Brain microvascular endothelial cell (primary cell): ENCODE measurements at regions not wholly inside any gene's neighbourhood (a gene's known extent, or its start where the extent isn't known, plus 50 kb on each side); places are given as distances from the start of the nearest gene placed in this dataset.

Experiments
- DNase-seq: peaks from one replicate; pipeline ENCODE4 v3.0.0-alpha.2; 2020
- H3K27ac ChIP-seq: fragments of 250-450 bp; sonication (Bioruptor Pico); 2 replicates; pipeline ENCODE4 v1.5.1; 2020; ENCODE audit warnings: mild to moderate bottlenecking, moderate library complexity
- H3K27me3 ChIP-seq: fragments of 250-450 bp; sonication (Bioruptor Pico); replicated peaks from 2 replicates; pipeline ENCODE4 v1.5.1; 2020; ENCODE audit warnings: mild to moderate bottlenecking
- H3K36me3 ChIP-seq: fragments of 250-450 bp; sonication (Bioruptor Pico); replicated peaks from 2 replicates; pipeline ENCODE4 v1.5.1; 2020; ENCODE audit warnings: mild to moderate bottlenecking
- H3K4me3 ChIP-seq: 2 replicates; pipeline ENCODE4 v1.5.1; 2011; ENCODE audit warnings: low read depth, mild to moderate bottlenecking, control low read depth, low read length, moderate library complexity
- in situ Hi-C: cut with HindIII; loops from 2 replicates; pipeline ENCODE4 v1.10.0; 2017; ENCODE audit warnings: low sequenced_read_pairs, low pct_ligation_motif_present
- TF ChIP-seq, protein P1 (sequence below): IDR thresholded peaks from 2 replicates; pipeline ENCODE4 v1.5.1; 2011; ENCODE audit warnings: low read depth, mild to moderate bottlenecking, moderate library complexity, low read length, control low read depth, inconsistent platforms; ENCODE audit errors: missing control alignments

DNA sequence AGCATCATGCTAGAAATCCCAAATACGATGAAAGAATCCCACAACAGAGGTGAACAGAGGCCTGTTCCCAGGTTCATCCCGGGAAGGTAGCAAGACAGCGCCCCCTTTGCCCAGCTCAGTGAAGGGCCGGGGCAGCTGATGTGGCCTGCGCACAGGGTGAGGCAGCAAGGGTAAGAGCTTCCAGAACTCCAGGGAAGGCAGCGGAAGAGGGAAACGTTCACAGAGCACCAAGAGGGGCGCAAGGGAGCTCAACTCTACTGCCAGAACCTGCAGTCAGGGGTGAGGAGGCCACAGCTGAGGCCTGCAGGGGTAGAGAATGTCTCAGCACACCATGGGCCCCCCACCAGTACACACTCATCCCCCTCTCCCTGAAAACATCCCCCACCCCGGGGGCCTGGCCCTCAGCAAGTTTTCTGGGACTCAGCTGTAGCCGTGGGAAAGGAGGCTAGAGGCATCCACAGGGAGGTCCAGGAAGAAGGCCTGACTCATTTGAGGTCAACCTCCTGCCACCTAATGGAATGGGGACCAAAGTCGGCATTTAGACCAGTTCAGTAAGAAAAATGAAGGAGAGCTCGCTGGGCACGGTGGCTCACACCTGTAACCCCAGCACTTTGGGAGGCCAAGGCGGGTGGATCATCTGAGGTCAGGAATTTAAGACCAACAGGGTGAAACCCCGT lies 95.6 kb upstream of the ASAP2 start:
- peak; percentile 33 for DNase-seq
- H3K36me3 ChIP-seq: no peaks in the 10 kb centered on the region
- H3K4me3 ChIP-seq: no peak overlapping the region
- peak overlapping the region; percentile 88 for H3K27ac ChIP-seq
- TF ChIP-seq, protein P1, sequence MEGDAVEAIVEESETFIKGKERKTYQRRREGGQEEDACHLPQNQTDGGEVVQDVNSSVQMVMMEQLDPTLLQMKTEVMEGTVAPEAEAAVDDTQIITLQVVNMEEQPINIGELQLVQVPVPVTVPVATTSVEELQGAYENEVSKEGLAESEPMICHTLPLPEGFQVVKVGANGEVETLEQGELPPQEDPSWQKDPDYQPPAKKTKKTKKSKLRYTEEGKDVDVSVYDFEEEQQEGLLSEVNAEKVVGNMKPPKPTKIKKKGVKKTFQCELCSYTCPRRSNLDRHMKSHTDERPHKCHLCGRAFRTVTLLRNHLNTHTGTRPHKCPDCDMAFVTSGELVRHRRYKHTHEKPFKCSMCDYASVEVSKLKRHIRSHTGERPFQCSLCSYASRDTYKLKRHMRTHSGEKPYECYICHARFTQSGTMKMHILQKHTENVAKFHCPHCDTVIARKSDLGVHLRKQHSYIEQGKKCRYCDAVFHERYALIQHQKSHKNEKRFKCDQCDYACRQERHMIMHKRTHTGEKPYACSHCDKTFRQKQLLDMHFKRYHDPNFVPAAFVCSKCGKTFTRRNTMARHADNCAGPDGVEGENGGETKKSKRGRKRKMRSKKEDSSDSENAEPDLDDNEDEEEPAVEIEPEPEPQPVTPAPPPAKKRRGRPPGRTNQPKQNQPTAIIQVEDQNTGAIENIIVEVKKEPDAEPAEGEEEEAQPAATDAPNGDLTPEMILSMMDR: peak; percentile 62
- H3K27me3 ChIP-seq: no peaks in the 10 kb centered on the region
- in situ Hi-C loops: loop anchor here (25.0 kb wide), 1 partner anchor 224 kb away; no protein-coding TSS in a partner anchor

GRCh38 chr2:9110346-9110884 lies 96.2 kb upstream of the ASAP2 start:
- TF ChIP-seq, protein P1: no peak
- Histone ChIP-seq H3K36me3 (no peaks in the 10 kb centered on the region), H3K4me3 (no peak overlapping the region), H3K27ac (peak overlapping the region; percentile 88), H3K27me3 (no peaks in the 10 kb centered on the region)
- no peak for DNase-seq
- in situ Hi-C loops: loop anchor here (25.0 kb wide), 1 partner anchor 223 kb away; no protein-coding TSS in a partner anchor

DNA sequence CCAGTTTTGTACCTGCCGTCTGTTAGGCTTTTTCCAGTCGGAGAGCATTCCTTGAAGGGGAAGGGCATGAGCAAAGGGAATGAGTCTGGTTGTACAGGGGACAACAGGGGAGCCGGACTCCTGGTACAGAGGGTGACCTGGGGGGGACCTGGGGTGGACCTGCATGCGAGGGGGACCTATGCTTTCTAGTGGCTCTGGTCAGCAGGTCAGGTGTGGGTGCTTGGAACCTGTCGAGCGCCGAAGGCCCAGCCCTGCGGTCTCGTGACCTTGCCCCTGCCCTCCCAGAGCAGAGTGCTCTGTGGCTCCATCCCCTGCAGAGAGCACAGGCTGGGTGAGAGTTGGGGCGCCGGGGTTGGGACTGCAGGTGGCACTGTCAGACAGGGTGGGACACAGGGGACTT lies 96.7 kb upstream of the ASAP2 start:
- no peak for DNase-seq
- TF ChIP-seq, protein P1: no peak
- H3K36me3 ChIP-seq: no peaks in the 10 kb centered on the region
- H3K4me3 ChIP-seq: no peak overlapping the region
- no peaks in the 10 kb centered on the region for H3K27me3 ChIP-seq
- H3K27ac ChIP-seq: no peak overlapping the region
- in situ Hi-C loops: loop anchor here (25.0 kb wide), 1 partner anchor 223 kb away; no protein-coding TSS in a partner anchor

- no peak for DNase-seq
- Histone ChIP-seq H3K27ac (no peak overlapping the region), H3K4me3 (no peak overlapping the region), H3K27me3 (no peaks in the 10 kb centered on the region), H3K36me3 (no peaks in the 10 kb centered on the region)
- in situ Hi-C loops: loop anchor here (25.0 kb wide), 1 partner anchor 221 kb away; no protein-coding TSS in a partner anchor
- TF ChIP-seq, protein P1: no peak
Measured at GRCh38 chr2:9108210-9108967, 98.2 kb upstream of the ASAP2 start.

- in situ Hi-C loops: loop anchor here (25.0 kb wide), 1 partner anchor 220 kb away; no protein-coding TSS in a partner anchor
- H3K27me3 ChIP-seq: no peaks in the 10 kb centered on the region
- TF ChIP-seq, protein P1: no peak
Measured at GRCh38 chr2:9107168-9108025, 99.2 kb upstream of the ASAP2 start.

More at GRCh38 chr2:9107168-9108025, 99.2 kb upstream of the ASAP2 start:
- Histone ChIP-seq H3K27ac (no peak overlapping the region), H3K4me3 (no peak overlapping the region), H3K36me3 (no peaks in the 10 kb centered on the region)
- DNase-seq: no peak
